Anterior cingulate cortex (tissue), 58 donors: ENCODE measurements at regions not wholly inside any gene's neighbourhood (a gene's known extent, or its start where the extent isn't known, plus 50 kb on each side); places are given as distances from the start of the nearest gene placed in this dataset.
A peak's percentile ranks its signal among the peaks of the same experiment; 100 is the strongest.

ENCODE experiments used
- DNase-seq, 58 donors: peaks; one replicate each; lab custom pipeline; 2025; lab: John Stamatoyannopoulos, UW

DNA sequence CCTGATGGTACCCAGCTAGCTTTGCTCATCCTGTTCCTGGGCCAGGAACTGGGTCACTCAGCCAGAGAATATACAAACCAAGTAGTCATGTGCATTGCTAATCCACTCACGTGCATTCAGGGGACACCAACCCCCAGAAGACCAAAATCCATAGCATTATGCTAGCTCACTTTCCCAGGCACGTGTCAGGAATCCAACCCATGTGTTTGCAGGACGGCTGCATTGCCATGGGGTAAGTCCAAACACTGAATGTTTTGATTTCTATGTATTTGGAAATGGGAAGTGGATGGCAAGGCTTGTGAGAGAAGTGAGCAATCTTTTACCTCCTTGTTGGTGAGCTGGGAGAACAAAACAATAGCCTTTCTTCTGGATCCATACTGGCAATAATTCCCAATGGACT lies 87.1 kb upstream of the FOXN3 start:
- DNase-seq, result no peak

DNA sequence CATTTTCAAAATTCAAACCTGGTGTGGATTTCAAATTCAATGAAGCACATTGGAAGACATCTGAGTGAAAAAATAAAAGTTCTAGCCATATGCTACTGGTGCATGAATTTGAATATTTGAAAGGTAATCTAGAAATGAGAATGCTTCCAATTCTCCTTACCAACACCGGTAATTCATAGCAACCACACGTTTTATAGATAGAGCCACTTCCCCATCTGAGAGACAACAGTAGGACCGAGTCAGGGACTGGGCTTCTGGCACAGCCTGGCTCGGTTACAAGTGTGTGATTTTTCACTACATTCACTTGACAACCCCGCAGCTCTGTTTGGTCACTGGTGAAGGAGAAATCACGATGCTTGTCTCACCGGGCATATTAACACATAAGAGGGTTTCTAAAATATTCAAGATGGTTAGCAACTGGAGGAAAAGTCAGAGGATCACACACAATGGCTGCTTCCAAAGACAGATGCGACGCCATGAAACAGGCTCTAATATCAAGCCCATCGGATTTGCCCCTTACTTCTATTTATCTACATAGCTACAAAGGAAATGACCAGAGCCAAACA lies 86.5 kb upstream of the FOXN3 start:
- peak in 2 of 58 donors; percentile 12 to 17 for DNase-seq

DNA sequence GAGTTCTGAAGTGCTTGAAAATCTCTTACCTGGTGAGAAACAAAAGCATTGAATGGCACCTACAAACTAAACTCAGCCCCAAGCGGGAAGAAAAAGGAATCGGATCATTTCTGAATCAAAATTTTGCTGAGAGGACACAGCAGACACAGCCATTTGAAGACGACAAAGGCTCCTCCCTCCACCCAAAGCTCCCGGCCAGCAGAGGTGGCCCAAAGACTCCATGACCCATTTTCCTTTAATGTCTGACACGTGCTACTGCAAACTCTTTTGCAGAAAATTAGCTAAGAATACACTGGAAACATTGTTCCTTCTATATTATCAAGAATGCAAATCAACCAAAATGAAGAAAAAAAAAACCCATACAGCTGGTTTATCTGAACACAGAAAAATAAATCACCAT lies 85.9 kb upstream of the FOXN3 start:
- no peak for DNase-seq

DNA sequence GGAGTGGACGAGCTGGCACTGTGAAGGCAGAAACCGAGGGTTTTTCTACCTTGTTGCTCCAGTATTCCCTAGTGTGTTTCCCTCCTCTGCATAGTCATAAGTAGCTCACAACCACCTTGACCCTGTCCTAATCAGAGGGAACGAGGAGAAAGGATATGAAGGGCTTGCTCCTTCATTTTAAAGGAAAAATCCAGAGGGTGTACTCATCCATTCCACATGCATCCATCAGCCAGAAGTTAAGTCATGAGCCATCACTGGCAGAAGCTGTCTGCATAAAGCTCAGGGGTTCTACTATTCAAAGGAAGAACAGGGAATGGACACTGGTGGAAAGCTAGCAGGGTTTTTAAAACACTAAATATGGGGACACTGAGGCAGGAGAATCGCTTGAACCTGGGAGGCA lies 84.3 kb upstream of the FOXN3 start:
- no peak for DNase-seq

DNA sequence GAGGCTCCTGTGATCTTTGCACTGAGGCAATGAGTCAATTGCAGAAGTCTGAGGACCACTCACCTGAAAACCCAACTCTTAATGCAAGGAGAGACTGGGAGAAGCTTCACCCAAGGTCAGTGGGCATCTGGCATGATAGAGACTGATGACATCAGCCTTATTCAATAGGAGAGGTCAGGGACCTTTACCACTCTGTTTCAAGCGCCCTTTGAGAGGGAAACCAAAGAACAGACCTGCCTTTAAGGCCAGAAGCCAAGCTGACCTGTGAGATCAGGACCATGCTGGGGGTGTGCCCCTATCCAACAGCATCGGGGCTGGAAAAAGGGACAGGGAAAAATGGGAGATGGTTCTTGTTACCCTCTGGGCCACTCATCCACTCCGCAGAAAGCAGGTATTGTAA lies 83.3 kb upstream of the FOXN3 start:
- no peak for DNase-seq

DNA sequence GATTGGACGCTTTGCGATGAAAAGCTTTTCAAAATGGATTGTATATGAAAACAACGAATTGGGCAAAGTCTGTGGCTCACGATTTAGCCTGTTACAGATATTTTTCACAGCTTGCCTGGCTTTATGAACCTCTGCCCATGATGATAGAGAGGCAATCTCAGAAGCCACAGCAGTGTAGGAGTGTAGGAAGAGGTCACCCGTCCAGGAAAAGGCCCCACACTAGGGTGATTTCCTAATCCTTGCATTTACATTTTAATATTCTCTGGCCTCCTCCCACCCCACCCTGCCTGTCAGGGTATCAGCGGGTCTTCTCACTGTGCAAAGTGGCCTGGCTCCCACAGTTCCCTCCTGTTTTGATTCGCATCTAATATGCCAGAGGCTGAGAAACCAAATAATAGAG lies 81.8 kb upstream of the FOXN3 start:
- no peak for DNase-seq

DNA sequence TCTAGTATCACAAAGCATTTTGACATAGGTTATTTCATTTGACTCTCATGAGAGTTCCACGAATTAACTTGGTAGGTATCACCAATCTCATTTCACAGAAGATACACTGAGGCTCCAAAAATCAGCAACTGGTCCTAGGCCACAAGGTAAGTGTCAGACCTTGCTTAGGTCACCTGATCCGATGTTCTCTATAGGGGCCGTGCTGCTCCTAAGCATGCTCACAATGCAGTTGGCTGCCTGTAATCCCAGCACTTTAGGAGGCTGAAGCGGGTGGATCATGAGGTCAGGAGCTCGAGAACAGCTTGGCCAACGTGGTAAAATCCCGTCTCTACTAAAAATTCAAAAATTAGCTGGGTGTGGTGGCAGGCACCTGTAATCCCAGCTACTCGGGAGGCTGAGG lies 78.7 kb upstream of the FOXN3 start:
- DNase-seq, result no peak

DNA sequence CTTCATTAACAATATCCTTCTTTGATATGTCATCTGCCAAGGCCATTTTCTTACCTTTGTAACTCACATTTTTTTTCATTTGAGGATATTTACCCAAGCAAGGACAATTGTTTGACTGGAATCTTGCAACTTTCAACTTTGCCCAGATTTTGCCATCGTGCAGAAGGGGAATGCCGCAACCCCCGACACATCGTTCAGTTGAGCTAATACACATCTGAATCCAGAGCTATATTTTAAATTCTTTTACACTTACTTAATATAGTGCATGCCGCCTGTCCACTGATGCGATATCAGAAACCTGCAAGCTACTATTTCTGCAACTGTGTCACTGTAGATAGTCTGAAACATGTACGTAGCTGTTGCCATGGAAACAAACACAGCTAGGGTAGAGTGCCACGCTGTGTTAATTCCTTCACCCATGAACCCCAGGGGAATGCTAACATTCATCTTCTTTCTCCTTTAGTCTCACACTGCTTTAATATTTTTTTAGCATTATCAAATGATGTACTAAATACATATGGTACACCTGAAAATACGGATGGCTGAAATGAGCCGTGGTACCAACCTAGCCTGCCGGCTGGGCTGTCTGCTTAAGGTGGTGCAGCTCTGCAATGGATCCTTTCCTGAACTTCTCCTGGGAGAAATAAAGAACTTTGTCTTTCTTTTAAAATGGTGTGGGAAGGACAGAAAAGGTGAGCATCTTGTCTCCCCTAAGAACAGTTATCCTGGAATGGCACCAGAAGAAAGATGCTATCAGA lies 77.0 kb upstream of the FOXN3 start:
- peak in 2 of 58 donors; percentile 12 to 13 for DNase-seq

DNA sequence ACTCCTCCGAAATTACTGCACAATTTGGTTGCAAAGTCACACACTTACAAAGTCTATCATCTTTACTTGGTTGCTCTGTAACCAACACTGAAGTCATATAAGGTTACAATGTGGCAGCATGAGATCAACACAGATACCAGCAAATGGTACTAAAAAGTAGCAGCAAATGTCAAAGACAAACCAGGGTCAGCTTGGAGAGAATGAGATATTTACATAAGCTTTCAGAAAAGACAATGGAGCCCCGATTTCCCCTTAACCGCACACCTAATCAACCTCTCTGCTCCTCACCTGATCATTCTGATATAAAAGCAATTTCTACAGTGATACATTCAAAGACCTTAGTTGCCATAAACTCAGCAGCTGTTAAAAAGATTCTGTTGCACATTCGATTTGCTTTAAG lies 76.4 kb upstream of the FOXN3 start:
- no peak for DNase-seq

DNA sequence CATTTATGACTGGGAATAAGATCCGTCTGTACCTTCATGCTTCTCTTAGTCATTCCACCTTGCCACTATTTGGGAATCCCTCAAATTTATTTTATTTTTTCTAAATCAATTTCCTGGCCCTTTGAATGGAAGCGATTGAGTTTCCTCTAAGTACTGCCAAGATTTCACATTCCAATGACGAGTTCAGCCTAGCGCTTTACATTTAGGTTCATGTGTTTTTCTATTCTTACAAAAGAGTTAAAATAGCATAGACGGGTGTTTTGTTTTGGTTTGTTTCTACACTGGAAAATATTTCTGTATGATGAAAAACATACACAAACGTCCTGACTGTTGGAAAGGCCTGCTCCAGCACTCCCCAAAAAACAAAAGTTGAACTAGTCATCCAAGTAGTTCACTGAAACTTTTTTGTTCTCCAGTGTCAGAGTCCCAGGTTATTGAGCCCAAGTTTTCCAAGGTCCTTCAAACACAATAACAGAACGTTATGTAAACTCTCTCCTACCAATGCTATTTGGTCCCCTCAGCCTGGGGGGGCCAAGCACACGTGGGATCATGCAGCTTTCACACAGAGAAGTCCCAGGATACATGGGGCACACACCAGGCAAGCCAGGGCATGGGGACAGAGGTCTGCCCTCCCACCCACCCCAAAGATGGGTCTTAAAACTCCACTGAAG lies 74.8 kb upstream of the FOXN3 start:
- no peak for DNase-seq

DNA sequence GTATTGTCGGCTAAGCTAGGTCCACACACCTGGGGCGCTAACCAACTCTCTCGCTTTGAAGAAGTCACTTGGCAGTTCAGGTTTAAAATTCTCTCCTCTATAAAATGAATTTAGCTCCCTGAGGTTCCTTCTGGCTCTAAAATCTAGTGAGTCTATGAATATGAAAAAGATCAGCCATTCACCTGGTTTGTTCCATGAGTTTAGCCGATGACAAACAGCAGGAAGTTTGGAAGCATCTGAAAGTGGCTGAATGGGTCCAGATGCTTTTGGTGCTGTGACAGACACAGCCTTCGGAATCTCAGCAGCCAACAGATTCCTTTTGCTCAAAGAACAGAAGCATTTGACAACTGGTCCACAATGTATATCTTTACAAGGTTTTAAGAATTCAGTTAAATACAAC lies 73.4 kb upstream of the FOXN3 start:
- DNase-seq, result no peak

DNA sequence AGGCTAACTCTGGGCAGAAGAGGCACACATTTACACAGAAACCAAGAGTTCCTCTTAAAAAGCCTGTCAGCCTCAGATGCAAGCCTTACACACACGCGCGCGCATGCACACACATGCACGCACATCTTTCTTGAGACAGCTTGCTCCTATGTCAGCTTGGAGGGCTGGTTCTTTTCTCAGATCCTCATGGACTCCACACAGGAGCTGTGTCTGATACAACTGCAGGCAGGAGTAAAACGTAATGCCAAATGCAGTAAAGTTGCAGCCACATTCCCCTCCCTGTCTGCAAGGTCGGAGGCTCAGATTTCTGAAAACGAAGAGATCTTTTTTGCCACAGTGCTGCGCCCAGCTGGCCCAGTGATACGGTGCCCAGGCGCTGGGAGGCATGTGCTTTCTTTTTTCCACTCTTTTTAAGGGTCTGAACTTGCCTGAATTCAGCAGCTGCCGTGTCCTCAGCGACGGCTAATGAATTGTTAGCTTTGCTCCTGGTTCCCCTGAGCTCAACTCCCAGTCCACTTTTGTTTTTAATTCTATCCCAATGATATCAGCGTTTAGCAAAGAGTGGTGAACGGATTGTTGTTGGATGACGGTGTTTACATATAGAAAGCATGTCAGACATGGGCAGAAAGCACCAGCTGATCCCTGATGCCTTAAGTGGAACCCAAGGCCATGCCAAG lies 72.9 kb upstream of the FOXN3 start:
- DNase-seq, result peak in 27 of 58 donors; percentile 7 to 68 (median 34)

DNA sequence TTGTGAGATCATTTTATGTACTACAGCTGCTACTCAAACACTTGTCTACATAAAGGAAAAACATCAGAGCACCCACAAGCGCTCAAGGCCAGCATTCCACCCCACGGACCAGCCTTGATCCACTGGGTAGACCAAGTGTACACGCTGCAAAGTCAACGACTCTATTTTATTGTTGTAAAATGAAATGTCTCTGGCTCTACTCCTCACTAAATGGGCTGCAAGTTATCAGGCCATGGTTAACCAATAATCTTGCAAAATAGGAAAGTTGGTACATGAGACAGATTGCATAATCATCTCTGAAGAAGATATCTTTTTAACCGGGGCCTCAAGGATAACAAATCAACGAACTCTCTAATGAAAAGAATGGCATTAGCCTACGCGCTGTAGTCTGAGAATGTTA lies 69.9 kb upstream of the FOXN3 start:
- no peak for DNase-seq

DNA sequence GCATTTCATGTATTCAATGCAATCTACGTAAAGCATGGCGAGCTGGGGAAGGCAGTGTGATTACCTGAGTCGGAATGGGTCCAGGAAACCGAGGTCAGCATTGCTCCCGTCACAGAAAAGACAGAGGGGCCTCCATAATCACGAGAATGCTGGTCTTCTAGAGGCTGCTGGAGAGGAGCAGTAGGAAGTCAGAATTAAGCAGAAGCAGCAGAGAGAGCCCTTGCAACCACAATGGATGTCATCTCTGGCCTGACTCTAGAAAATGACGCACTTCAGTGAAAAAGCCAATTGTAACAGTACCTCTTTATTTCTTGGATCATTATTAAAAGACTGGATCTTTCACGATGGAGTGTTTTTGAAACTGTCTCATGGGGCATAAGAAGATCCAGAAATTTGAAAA lies 69.5 kb upstream of the FOXN3 start:
- no peak for DNase-seq

DNA sequence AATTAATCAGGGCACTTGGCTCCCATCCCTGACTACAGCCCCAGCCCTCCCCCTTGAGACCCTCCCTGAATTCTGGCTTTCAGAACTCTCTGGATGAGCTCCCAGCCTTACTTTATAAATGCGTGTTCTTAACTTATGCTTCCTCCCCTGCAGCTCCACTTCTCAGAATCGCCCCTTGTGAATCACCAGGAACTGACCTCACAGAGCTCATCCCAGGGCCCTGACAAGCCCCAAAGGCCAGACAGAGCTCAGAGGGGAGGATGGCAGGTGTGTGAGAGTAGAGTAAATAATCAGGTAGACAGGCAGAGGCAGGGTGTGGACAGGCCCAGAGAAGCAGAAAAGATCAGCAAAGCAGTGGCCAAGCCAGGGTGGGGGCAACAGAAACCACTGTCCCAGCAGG lies 68.2 kb upstream of the FOXN3 start:
- no peak for DNase-seq

DNA sequence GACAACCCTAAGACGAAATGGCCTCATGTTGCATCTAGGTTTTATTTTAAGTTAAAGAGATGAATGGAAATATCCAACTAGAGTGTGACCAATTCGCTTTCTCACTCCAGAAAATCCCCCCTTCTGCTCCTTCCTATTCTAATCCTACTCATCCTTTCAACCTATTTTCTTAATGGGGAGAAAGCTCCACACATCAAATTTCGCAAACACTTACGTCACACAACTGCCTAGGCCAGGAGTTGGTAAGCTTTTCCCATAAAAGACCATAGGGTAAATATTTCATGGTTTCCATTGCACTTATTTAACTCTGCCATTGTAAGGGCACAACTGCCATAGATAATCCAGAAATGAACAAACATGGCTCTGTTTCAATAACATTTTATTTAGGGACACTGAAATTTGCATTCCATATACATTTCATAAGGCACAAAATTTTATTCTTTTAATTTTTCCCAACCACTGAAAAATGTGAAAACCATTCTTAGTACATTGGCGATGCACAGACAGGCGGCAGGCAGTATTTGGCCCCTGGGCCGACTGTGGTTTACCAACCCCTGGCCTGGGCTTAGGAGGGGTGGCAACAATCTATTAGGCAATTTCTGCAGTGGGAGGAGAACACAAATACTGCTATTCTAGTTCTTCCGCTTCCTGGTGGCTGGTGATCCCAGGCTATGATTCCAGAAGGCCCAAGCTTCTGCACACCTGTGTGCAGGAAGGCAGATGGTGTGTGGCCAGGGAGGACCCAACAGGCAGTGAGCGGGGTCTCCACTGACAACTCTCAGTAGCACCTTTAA lies 67.2 kb upstream of the FOXN3 start:
- DNase-seq, result peak in 1 of 58 donors; percentile 10

DNA sequence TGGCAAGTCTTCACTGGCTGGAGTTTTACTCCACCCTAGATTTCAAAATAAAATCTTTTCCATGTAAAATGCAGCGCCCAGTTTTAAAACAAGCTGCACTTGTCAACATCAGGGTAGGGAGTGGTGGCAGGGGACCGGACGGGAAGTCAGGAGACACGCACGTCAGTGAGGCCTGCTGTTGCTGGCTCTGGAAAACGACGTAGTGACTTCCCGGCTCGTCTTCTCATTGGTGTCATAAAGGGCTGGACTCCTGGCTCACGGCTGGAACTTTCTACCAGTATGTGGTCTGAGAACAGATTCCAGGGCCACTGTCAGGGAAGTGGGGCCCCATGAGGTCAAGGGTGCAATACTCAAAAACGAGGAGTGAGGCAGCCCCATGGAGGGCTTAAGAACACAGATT lies 64.2 kb upstream of the FOXN3 start:
- DNase-seq, result no peak

DNA sequence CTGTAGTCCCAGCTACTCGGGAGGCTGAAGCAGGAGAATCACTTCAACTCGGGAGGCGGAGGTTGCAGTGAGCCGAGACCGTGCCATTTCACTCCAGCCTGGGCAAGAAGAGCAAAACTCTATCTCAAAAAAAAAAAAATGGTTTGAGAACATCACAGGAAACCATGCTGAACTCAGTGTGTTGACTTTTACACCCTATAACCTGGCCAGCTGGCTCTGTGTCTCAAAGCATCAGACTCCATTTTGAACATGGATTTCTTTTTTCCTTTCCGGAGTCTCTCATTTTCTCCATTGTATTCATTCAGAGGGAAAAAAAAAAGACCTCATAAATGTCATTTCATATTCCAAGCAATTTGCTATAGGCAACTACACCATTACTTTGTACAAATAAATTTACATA lies 63.2 kb upstream of the FOXN3 start:
- no peak for DNase-seq

DNA sequence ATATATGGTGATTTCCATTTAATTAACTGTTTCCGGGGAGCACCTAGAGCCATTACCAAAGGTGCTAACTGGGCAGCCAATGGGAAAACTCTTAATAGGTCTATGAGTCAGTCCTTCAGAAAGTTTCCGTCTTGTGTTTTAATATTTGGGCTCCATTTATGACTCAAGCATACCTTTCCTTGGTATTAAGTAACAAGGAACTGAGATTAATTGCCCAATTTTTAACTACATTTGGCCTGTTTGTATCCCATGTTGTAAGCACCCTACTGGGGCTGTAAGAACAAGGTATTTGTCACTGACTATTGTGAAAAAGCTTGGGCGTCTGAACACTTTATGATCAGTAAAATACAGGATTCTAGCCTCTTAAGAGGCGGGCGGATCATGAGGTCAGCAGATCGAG lies 62.8 kb upstream of the FOXN3 start:
- DNase-seq, result no peak

DNA sequence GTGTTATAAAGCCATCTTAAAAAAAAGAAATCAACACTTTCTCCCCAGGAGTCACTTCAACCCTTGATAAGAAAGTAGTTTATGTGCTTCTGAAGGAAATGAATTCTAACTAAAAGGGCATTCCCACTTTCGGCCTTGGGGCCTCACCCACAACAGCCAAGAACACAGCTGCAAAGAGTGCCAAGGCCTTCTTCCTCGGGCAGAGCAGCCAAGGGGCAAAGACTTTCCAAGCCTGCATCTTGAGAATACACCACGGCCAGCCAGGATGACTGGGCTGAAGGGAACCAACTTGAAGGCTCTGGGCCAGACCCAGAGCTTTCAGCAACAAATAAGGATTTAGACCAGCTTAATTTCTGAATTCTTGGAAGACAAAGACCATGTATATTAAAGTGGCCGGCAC lies 60.4 kb upstream of the FOXN3 start:
- peak in 28 of 58 donors; percentile 4 to 64 (median 30) for DNase-seq
